OCI-LY1 (cell line): ENCODE measurements at regions not wholly inside any gene's neighbourhood (a gene's known extent, or its start where the extent isn't known, plus 50 kb on each side); places are given as distances from the start of the nearest gene placed in this dataset.

Source experiments
- H2AFZ ChIP-seq: fragments of 200-600 bp; sonication (generic), shearing (Covaris generic); 2 replicates; pipeline ENCODE4 v1.6.0; 2014; ENCODE audit warnings: antibody characterized with exemption, mild to moderate bottlenecking, low read length
- H3F3A ChIP-seq: fragments of 200-600 bp; sonication (generic), shearing (Covaris generic); 2 replicates; pipeline ENCODE4 v1.6.0; 2014; ENCODE audit warnings: mild to moderate bottlenecking, antibody characterized with exemption, low read length, moderate library complexity; ENCODE audit not compliant: insufficient read depth
- H3K27ac ChIP-seq: fragments of 200-600 bp; sonication (generic); 2 replicates; pipeline ENCODE4 v1.5.1; 2014; ENCODE audit warnings: low read length, mixed run types, mild to moderate bottlenecking, low read depth; ENCODE audit not compliant: poor library complexity, severe bottlenecking
- H3K27me3 ChIP-seq: fragments of 200-600 bp; sonication (generic); 2 replicates; pipeline ENCODE4 v1.6.0; 2014; ENCODE audit warnings: antibody characterized with exemption, mild to moderate bottlenecking, low read length, moderate library complexity; ENCODE audit not compliant: insufficient read depth
- H3K36me3 ChIP-seq: fragments of 200-600 bp; sonication (generic); 2 replicates; pipeline ENCODE4 v1.6.1; 2014; ENCODE audit warnings: mild to moderate bottlenecking, antibody characterized with exemption, low read length, moderate library complexity, mixed read lengths; ENCODE audit not compliant: insufficient read depth
- H3K4me1 ChIP-seq: fragments of 200-600 bp; sonication (generic); 2 replicates; pipeline ENCODE4 v1.5.1; 2014; ENCODE audit warnings: mild to moderate bottlenecking, low read length, moderate library complexity; ENCODE audit not compliant: insufficient read depth, severe bottlenecking
- H3K4me2 ChIP-seq: fragments of 200-600 bp; sonication (generic), shearing (Covaris generic); 2 replicates; pipeline ENCODE4 v1.6.1; 2014; ENCODE audit warnings: low read length
- H3K4me3 ChIP-seq: fragments of 200-600 bp; sonication (generic); 2 replicates; pipeline ENCODE4 v1.5.1; 2014; ENCODE audit warnings: low read length, low read depth, mild to moderate bottlenecking, mixed read lengths; ENCODE audit not compliant: poor library complexity, severe bottlenecking
- H3K79me2 ChIP-seq: fragments of 200-600 bp; shearing (Covaris generic); 2 replicates; pipeline ENCODE4 v1.6.1; 2016; ENCODE audit warnings: mixed run types, low read length, mixed read lengths; ENCODE audit not compliant: insufficient read depth
- H3K9ac ChIP-seq: fragments of 200-600 bp; sonication (generic), shearing (Covaris generic); 2 replicates; pipeline ENCODE4 v1.6.1; 2014; ENCODE audit warnings: mild to moderate bottlenecking, low read length, mixed read lengths
- H3K9me2 ChIP-seq: fragments of 200-600 bp; sonication (generic), shearing (Covaris generic); 2 replicates; pipeline ENCODE4 v1.6.1; 2014; ENCODE audit warnings: low read depth, mild to moderate bottlenecking, low read length, mixed read lengths
- H3K9me3 ChIP-seq: fragments of 200-600 bp; shearing (Covaris generic); 2 replicates; pipeline ENCODE4 v1.6.1; 2014; ENCODE audit warnings: low read length, mixed read lengths
- H4K20me1 ChIP-seq: fragments of 200-600 bp; sonication (generic), shearing (Covaris generic); 2 replicates; pipeline ENCODE4 v1.6.0; 2016; ENCODE audit warnings: mild to moderate bottlenecking, low read length; ENCODE audit not compliant: insufficient read depth
- CTCF ChIP-seq: fragments of 200-600 bp; sonication (generic), shearing (Covaris generic); IDR thresholded peaks from 2 replicates; pipeline ENCODE4 v1.5.1; 2017; ENCODE audit warnings: mild to moderate bottlenecking, antibody characterized with exemption, low read length, moderate library complexity, mixed read lengths
- EZH2 ChIP-seq: fragments of 200-600 bp; sonication (generic), shearing (Covaris generic); IDR thresholded peaks from 2 replicates; pipeline ENCODE4 v1.8.0; 2017; ENCODE audit warnings: borderline replicate concordance, mixed run types, mild to moderate bottlenecking, antibody characterized with exemption, low read length, moderate library complexity, mixed read lengths

- H3K9ac ChIP-seq, result no peak overlapping the region
- no peaks in the 10 kb centered on the region for H3K27me3 ChIP-seq
- no peaks in the 10 kb centered on the region for H3K9me3 ChIP-seq
- H3K4me3 ChIP-seq, result no peak overlapping the region
- no peaks in the 10 kb centered on the region for H3K9me2 ChIP-seq
- H3K27ac ChIP-seq, result no peak overlapping the region
- no peak overlapping the region for H2AFZ ChIP-seq
- no peaks in the 10 kb centered on the region for H3K36me3 ChIP-seq
- no peaks in the 10 kb centered on the region for H3K4me1 ChIP-seq
- H3K4me2 ChIP-seq, result no peak overlapping the region
- no peaks in the 10 kb centered on the region for H4K20me1 ChIP-seq
- TF ChIP-seq CTCF (no peak), EZH2 (no peak)
- H3F3A ChIP-seq, result no peaks in the 10 kb centered on the region
- no peaks in the 10 kb centered on the region for H3K79me2 ChIP-seq
Measured at GRCh38 chr4:156173937-156174336, 220.3 kb upstream of the CTSO start.

DNA sequence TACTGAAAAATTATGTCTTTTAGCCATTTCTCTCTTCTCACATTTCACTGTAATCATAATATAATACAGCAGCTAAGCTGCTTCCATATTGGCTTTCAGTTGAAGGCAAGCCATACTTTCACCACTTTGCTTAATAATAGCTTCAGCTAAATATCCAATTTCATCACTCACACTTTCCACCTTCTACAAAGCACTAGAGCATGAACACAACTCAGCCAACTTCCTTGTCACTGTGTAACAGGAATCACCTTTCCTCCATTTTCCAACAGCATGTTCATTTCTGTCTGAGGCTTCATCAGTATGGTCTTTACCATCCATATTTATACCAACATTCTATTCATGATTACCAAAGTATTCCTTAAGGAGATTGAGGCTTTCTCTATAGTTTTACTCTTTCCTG lies 219.8 kb upstream of the CTSO start:
- H2AFZ ChIP-seq, result no peak overlapping the region
- no peaks in the 10 kb centered on the region for H3K9me2 ChIP-seq
- H3K27me3 ChIP-seq, result no peaks in the 10 kb centered on the region
- H4K20me1 ChIP-seq, result no peaks in the 10 kb centered on the region
- H3K9ac ChIP-seq, result no peak overlapping the region
- no peak overlapping the region for H3K4me2 ChIP-seq
- H3F3A ChIP-seq, result no peaks in the 10 kb centered on the region
- no peaks in the 10 kb centered on the region for H3K79me2 ChIP-seq
- no peak overlapping the region for H3K4me3 ChIP-seq
- H3K36me3 ChIP-seq, result no peaks in the 10 kb centered on the region
- no peak overlapping the region for H3K27ac ChIP-seq
- H3K4me1 ChIP-seq, result no peaks in the 10 kb centered on the region
- TF ChIP-seq EZH2 (no peak), CTCF (no peak)
- H3K9me3 ChIP-seq, result no peaks in the 10 kb centered on the region

DNA sequence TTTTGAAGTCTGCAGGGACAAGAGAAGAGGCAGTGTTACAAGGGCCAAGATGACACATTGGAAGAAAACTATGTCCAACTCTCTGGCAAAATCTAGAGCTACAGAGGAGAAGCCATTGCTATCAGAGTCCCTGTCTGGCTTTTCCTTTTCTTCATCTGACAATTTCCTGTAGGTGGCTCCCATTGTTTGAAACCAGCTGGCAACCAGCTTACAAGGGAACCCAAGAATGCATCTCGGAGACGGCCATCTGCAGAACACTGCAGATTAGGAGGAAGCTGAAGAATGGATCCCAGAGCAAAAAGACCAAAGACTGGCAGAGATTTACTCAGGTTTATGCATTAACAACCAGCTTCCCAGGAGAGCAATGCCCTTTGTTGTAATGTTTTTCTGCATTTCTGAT lies 216.2 kb upstream of the CTSO start:
- H3K9me3 ChIP-seq, result no peaks in the 10 kb centered on the region
- H2AFZ ChIP-seq, result no peak overlapping the region
- no peak for TF ChIP-seq CTCF
- no peaks in the 10 kb centered on the region for H3K4me1 ChIP-seq
- H3K9me2 ChIP-seq, result no peaks in the 10 kb centered on the region
- H3K9ac ChIP-seq, result no peak overlapping the region
- H3K4me2 ChIP-seq, result no peak overlapping the region
- H3K27ac ChIP-seq, result no peak overlapping the region
- H3K36me3 ChIP-seq, result no peaks in the 10 kb centered on the region
- H3K79me2 ChIP-seq, result no peaks in the 10 kb centered on the region
- no peaks in the 10 kb centered on the region for H3F3A ChIP-seq
- no peaks in the 10 kb centered on the region for H4K20me1 ChIP-seq
- no peak overlapping the region for H3K4me3 ChIP-seq
- H3K27me3 ChIP-seq, result no peaks in the 10 kb centered on the region; the same call in 1 of the 2 replicates
